GM23338 (cell line): ENCODE measurements at regions not wholly inside any gene's neighbourhood (a gene's known extent, or its start where the extent isn't known, plus 50 kb on each side); places are given as distances from the start of the nearest gene placed in this dataset.

Source experiments
- ATAC-seq: fragments of 200-7000 bp; cut with Tn5 transposase; 3 replicates; pipeline ENCODE4 v1.9.1; 2020
- DNase-seq: peaks from one replicate; pipeline ENCODE4 v3.0.0-alpha.2; 2015; ENCODE audit warnings: low spot score
- H2AFZ ChIP-seq: fragments of 200-600 bp; sonication (generic); 2 replicates; pipeline ENCODE4 v1.8.0; 2016; ENCODE audit warnings: antibody characterized with exemption, mild to moderate bottlenecking, moderate library complexity
- H3F3A ChIP-seq: fragments of 200-600 bp; sonication (generic); replicated peaks from 2 replicates; pipeline ENCODE4 v1.8.0; 2017; ENCODE audit warnings: antibody characterized with exemption, mixed run types, low read depth
- H3K27ac ChIP-seq: fragments of 200-600 bp; sonication (generic); 2 replicates; pipeline ENCODE4 v1.6.1; 2016; ENCODE audit warnings: low read depth
- H3K27me3 ChIP-seq: fragments of 200-600 bp; sonication (generic); 2 replicates; pipeline ENCODE4 v1.8.0; 2016; ENCODE audit warnings: mild to moderate bottlenecking, mixed run types, moderate library complexity; ENCODE audit not compliant: insufficient read depth
- H3K36me3 ChIP-seq: fragments of 200-600 bp; sonication (generic); 2 replicates; pipeline ENCODE4 v1.8.0; 2016; ENCODE audit warnings: mild to moderate bottlenecking; ENCODE audit not compliant: insufficient read depth
- H3K4me1 ChIP-seq: fragments of 200-600 bp; sonication (generic); 2 replicates; pipeline ENCODE4 v1.8.0; 2016; ENCODE audit warnings: mild to moderate bottlenecking, moderate library complexity; ENCODE audit not compliant: insufficient read depth
- H3K4me2 ChIP-seq: fragments of 200-600 bp; sonication (generic); 2 replicates; pipeline ENCODE4 v1.7.1; 2017; ENCODE audit warnings: mixed run types
- H3K4me3 ChIP-seq: fragments of 200-600 bp; sonication (generic); 2 replicates; pipeline ENCODE4 v1.6.1; 2016; ENCODE audit warnings: mixed run types
- H3K79me2 ChIP-seq: fragments of 200-600 bp; sonication (generic); replicated peaks from 2 replicates; pipeline ENCODE4 v1.8.0; 2017; ENCODE audit warnings: mild to moderate bottlenecking; ENCODE audit not compliant: insufficient read depth
- H3K9me2 ChIP-seq: fragments of 200-600 bp; sonication (generic); 2 replicates; pipeline ENCODE4 v1.8.0; 2017; ENCODE audit not compliant: insufficient read depth
- H4K20me1 ChIP-seq: fragments of 200-600 bp; sonication (generic); replicated peaks from 2 replicates; pipeline ENCODE4 v1.8.0; 2017; ENCODE audit warnings: mild to moderate bottlenecking; ENCODE audit not compliant: insufficient read depth
- H3K27ac Mint-ChIP-seq: 2 replicates; pipeline ENCODE4 v1.8.0; 2020; ENCODE audit warnings: inconsistent platforms, mild to moderate bottlenecking, moderate library complexity, mixed read lengths
- H3K27me3 Mint-ChIP-seq: 3 replicates; pipeline ENCODE4 v1.8.0; 2022; ENCODE audit warnings: low read depth, mild to moderate bottlenecking, moderate library complexity, mixed read lengths, inconsistent platforms; ENCODE audit not compliant: insufficient read depth, poor library complexity
- H3K36me3 Mint-ChIP-seq: 3 replicates; pipeline ENCODE4 v1.8.0; 2021; ENCODE audit warnings: low read depth, mild to moderate bottlenecking, inconsistent platforms, moderate library complexity, mixed read lengths
- H3K4me1 Mint-ChIP-seq: 3 replicates; pipeline ENCODE4 v1.8.0; 2020; ENCODE audit warnings: mild to moderate bottlenecking, inconsistent platforms, mixed read lengths
- H3K4me3 Mint-ChIP-seq: 3 replicates; pipeline ENCODE4 v1.8.0; 2021; ENCODE audit warnings: moderate library complexity, mild to moderate bottlenecking, inconsistent platforms, mixed read lengths
- H3K9me3 Mint-ChIP-seq: 3 replicates; pipeline ENCODE4 v1.8.0; 2020; ENCODE audit warnings: moderate library complexity, mild to moderate bottlenecking, inconsistent platforms, mixed read lengths
- CREB1 ChIP-seq: fragments of 250-450 bp; sonication (Bioruptor Pico); IDR thresholded peaks from 2 replicates; pipeline ENCODE4 v1.5.0; 2020; ENCODE audit warnings: low read depth, mild to moderate bottlenecking, moderate library complexity
- CTCF ChIP-seq, 2 experiments: fragments of 200-600 bp in 1 of 2; sonication (generic) in 1 of 2; conservative IDR thresholded peaks; 2 replicates each; pipeline versions ENCODE4 v1.5.1 to v1.6.1; 2016 to 2017; ENCODE audit warnings: antibody characterized with exemption in 2 of 2, low read depth in 2 of 2, mild to moderate bottlenecking in 2 of 2, moderate library complexity in 1 of 2
- EZH2 ChIP-seq: fragments of 200-600 bp; sonication (generic); IDR thresholded peaks from one replicate; pipeline ENCODE4 v1.8.0; 2017; ENCODE audit warnings: antibody characterized with exemption, mild to moderate bottlenecking, low read depth; ENCODE audit not compliant: unreplicated experiment
- EZH2phosphoT487 ChIP-seq: fragments of 200-600 bp; sonication (generic); IDR thresholded peaks from one replicate; pipeline ENCODE4 v1.8.1; 2018; ENCODE audit warnings: antibody characterized with exemption; ENCODE audit not compliant: unreplicated experiment
- JUNB ChIP-seq: IDR thresholded peaks from one replicate; pipeline ENCODE4 v1.6.1; 2016; ENCODE audit warnings: antibody characterized with exemption; ENCODE audit not compliant: unreplicated experiment
- NANOG ChIP-seq: IDR thresholded peaks from 2 replicates; pipeline ENCODE4 v1.6.1; 2016; ENCODE audit warnings: antibody characterized with exemption, borderline replicate concordance
- POLR2AphosphoS5 ChIP-seq: IDR thresholded peaks from 2 replicates; pipeline ENCODE4 v1.6.1; 2016; ENCODE audit warnings: antibody characterized with exemption, low read depth
- REST ChIP-seq: IDR thresholded peaks from one replicate; pipeline ENCODE4 v1.6.1; 2018; ENCODE audit warnings: antibody characterized with exemption; ENCODE audit not compliant: unreplicated experiment
- STAT1 ChIP-seq: IDR thresholded peaks from one replicate; pipeline ENCODE4 v1.6.1; 2016; ENCODE audit warnings: antibody characterized with exemption; ENCODE audit not compliant: unreplicated experiment
- ZNF114 ChIP-seq: fragments of 250-450 bp; sonication (Bioruptor Pico); IDR thresholded peaks from 2 replicates; pipeline ENCODE4 v1.5.0; 2020; ENCODE audit warnings: mild to moderate bottlenecking, moderate library complexity
- ZNF331 ChIP-seq: fragments of 250-450 bp; sonication (Bioruptor Pico); IDR thresholded peaks from 2 replicates; pipeline ENCODE4 v1.5.0; 2020; ENCODE audit warnings: low read depth, mild to moderate bottlenecking, moderate library complexity
- ZNF462 ChIP-seq: fragments of 250-450 bp; sonication (Bioruptor Pico); IDR thresholded peaks from 2 replicates; pipeline ENCODE4 v1.5.0; 2020; ENCODE audit warnings: mild to moderate bottlenecking, moderate library complexity
- TF ChIP-seq, protein P1 (sequence below): IDR thresholded peaks from 2 replicates; pipeline ENCODE4 v1.6.1; 2016; ENCODE audit warnings: antibody characterized with exemption

DNA sequence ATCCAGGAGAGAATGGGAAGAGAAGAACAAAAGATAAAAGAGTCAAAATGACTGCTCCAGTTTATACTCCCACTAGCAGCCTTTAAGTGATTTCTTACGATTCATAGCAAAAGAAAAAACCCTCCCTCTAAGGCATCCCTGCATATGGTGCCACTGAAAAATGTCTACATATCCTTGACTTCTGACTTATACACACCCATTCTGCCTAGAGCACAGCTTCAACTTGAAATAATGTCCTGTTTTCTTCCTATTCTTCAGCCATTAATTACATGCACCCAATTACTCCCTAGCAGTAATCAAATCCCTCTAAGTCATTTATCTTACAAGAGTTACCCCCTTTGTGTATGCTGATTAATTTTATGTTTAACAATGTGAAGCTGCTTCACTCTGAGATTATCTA, 393.5 kb downstream of the HTR7 start:
- Mint-ChIP-seq H3K4me1 (peaks cover 9% of the 10 kb centered on the region), H3K27ac (no peak overlapping the region), H3K36me3 (no peaks in the 10 kb centered on the region), H3K27me3 (no peaks in the 10 kb centered on the region), H3K9me3 (no peaks in the 10 kb centered on the region), H3K4me3 (no peak overlapping the region)
- Histone ChIP-seq H3K27me3 (no peaks in the 10 kb centered on the region), H2AFZ (no peak overlapping the region), H4K20me1 (no peaks in the 10 kb centered on the region), H3K4me1 (no peaks in the 10 kb centered on the region), H3K4me2 (no peak overlapping the region), H3K27ac (no peak overlapping the region), H3K79me2 (no peaks in the 10 kb centered on the region), H3K4me3 (no peak overlapping the region), H3F3A (no peaks in the 10 kb centered on the region), H3K36me3 (no peaks in the 10 kb centered on the region), H3K9me2 (no peaks in the 10 kb centered on the region)
- no peak for DNase-seq
- no peak for TF ChIP-seq NANOG
- TF ChIP-seq ZNF331 (CRISPR knock-in tag): no peak
- no peak for TF ChIP-seq ZNF114 (CRISPR knock-in tag)
- TF ChIP-seq EZH2: no peak
- TF ChIP-seq STAT1: no peak
- TF ChIP-seq REST: no peak
- no peak for TF ChIP-seq CTCF (conservative IDR thresholded peaks at IDR 0.05; ENCODE audit: low read depth in 2 of 2)
- no peak for TF ChIP-seq JUNB
- TF ChIP-seq CREB1: no peak
- TF ChIP-seq ZNF462 (CRISPR knock-in tag): no peak
- TF ChIP-seq EZH2phosphoT487: no peak
- TF ChIP-seq, protein P1, sequence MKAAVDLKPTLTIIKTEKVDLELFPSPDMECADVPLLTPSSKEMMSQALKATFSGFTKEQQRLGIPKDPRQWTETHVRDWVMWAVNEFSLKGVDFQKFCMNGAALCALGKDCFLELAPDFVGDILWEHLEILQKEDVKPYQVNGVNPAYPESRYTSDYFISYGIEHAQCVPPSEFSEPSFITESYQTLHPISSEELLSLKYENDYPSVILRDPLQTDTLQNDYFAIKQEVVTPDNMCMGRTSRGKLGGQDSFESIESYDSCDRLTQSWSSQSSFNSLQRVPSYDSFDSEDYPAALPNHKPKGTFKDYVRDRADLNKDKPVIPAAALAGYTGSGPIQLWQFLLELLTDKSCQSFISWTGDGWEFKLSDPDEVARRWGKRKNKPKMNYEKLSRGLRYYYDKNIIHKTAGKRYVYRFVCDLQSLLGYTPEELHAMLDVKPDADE: no peak
- TF ChIP-seq POLR2AphosphoS5: no peak
- ATAC-seq: no peak
